WTC11 (cell line): ENCODE measurements at regions not wholly inside any gene's neighbourhood (a gene's known extent, or its start where the extent isn't known, plus 50 kb on each side); places are given as distances from the start of the nearest gene placed in this dataset.

Experiments
- ATAC-seq: fragments of 200-7000 bp; cut with Tn5 transposase; 2 replicates; pipeline ENCODE4 v1.10.0; 2021; ENCODE audit warnings: mild to moderate bottlenecking, moderate library complexity
- CTCF ChIA-PET: fragments of 300-600 bp; sonication (Branson Sonifier 250); formaldehyde crosslinking; loops from one replicate; lab custom pipeline; 2021; ENCODE audit warnings: antibody characterized with exemption; lab: Charles Lee
- POLR2A ChIA-PET: fragments of 350-600 bp; sonication (Branson Sonifier 250); formaldehyde crosslinking; loops from one replicate; lab custom pipeline; 2021; ENCODE audit warnings: antibody characterized with exemption; lab: Charles Lee
- DNase-seq: peaks from one replicate; pipeline ENCODE4 v3.0.0; 2021; ENCODE audit warnings: low spot score
- H3K27ac Mint-ChIP-seq: 2 replicates; pipeline ENCODE4 v1.8.0; 2021; ENCODE audit warnings: mixed read lengths
- H3K27me3 Mint-ChIP-seq: 2 replicates; pipeline ENCODE4 v1.8.0; 2021; ENCODE audit warnings: low read depth, mild to moderate bottlenecking, moderate library complexity, mixed read lengths
- H3K36me3 Mint-ChIP-seq: 2 replicates; pipeline ENCODE4 v1.8.0; 2021; ENCODE audit warnings: mixed read lengths
- H3K4me1 Mint-ChIP-seq: 2 replicates; pipeline ENCODE4 v1.8.0; 2022; ENCODE audit warnings: mixed read lengths
- H3K4me3 Mint-ChIP-seq: 2 replicates; pipeline ENCODE4 v1.8.0; 2021; ENCODE audit warnings: mild to moderate bottlenecking, moderate library complexity, mixed read lengths
- H3K9me3 Mint-ChIP-seq: 2 replicates; pipeline ENCODE4 v1.8.0; 2021; ENCODE audit warnings: mixed read lengths
- AFF4 ChIP-seq: sonication (generic); formaldehyde crosslinking; IDR thresholded peaks from 2 replicates; pipeline ENCODE4 v1.8.1; 2023; ENCODE audit warnings: mild to moderate bottlenecking, missing genetic modification reagents, borderline replicate concordance
- CBFB ChIP-seq: sonication (generic); formaldehyde crosslinking; IDR thresholded peaks from 2 replicates; pipeline ENCODE4 v1.8.1; 2022; ENCODE audit warnings: mild to moderate bottlenecking, low read depth, missing genetic modification reagents
- CREB1 ChIP-seq: sonication (generic); formaldehyde crosslinking; IDR thresholded peaks from 2 replicates; pipeline ENCODE4 v1.8.0; 2023; ENCODE audit warnings: mild to moderate bottlenecking, missing genetic modification reagents
- ESRRA ChIP-seq: sonication (generic); formaldehyde crosslinking; IDR thresholded peaks from 2 replicates; pipeline ENCODE4 v1.8.1; 2022; ENCODE audit warnings: mild to moderate bottlenecking, missing genetic modification reagents, borderline replicate concordance
- KAT7 ChIP-seq: sonication (generic); formaldehyde crosslinking; IDR thresholded peaks from 2 replicates; pipeline ENCODE4 v1.8.1; 2023; ENCODE audit warnings: missing genetic modification reagents, mild to moderate bottlenecking, borderline replicate concordance
- NFATC4 ChIP-seq: fragments of 250-450 bp; sonication (Bioruptor Pico); IDR thresholded peaks from 2 replicates; pipeline ENCODE4 v1.9.0; 2021; ENCODE audit warnings: mild to moderate bottlenecking
- NR1H2 ChIP-seq: sonication (generic); formaldehyde crosslinking; IDR thresholded peaks from 2 replicates; pipeline ENCODE4 v1.9.0; 2021; ENCODE audit warnings: mild to moderate bottlenecking, moderate library complexity, missing genetic modification reagents
- NR3C1 ChIP-seq: sonication (generic); formaldehyde crosslinking; conservative IDR thresholded peaks from 2 replicates; pipeline ENCODE4 v1.8.1; 2023; ENCODE audit warnings: low read depth, mild to moderate bottlenecking, missing genetic modification reagents
- PREB ChIP-seq: sonication (generic); formaldehyde crosslinking; IDR thresholded peaks from 2 replicates; pipeline ENCODE4 v1.8.1; 2022; ENCODE audit warnings: mild to moderate bottlenecking, missing genetic modification reagents, moderate library complexity, borderline replicate concordance
- ZNF138 ChIP-seq: sonication (generic); formaldehyde crosslinking; conservative IDR thresholded peaks from 2 replicates; pipeline ENCODE4 v1.8.1; 2022; ENCODE audit warnings: mild to moderate bottlenecking, moderate library complexity, missing genetic modification reagents
- ZNF671 ChIP-seq: fragments of 250-450 bp; sonication (Bioruptor Pico); IDR thresholded peaks from 2 replicates; pipeline ENCODE4 v1.8.0; 2021; ENCODE audit warnings: mild to moderate bottlenecking
- TF ChIP-seq, protein P1 (sequence below): sonication (generic); formaldehyde crosslinking; IDR thresholded peaks from 2 replicates; pipeline ENCODE4 v1.8.0; 2022; ENCODE audit warnings: mild to moderate bottlenecking, missing genetic modification reagents
- TF ChIP-seq, protein P2 (sequence below): sonication (generic); formaldehyde crosslinking; IDR thresholded peaks from 2 replicates; pipeline ENCODE4 v1.8.1; 2023; ENCODE audit warnings: mild to moderate bottlenecking, missing genetic modification reagents

GRCh38 chr11:116364348-116364747, 408.4 kb downstream of the BUD13 start (continued):
- TF ChIP-seq PREB: no peak
- no peak for TF ChIP-seq NR3C1 (CRISPR knock-in tag)
- no peak for TF ChIP-seq ZNF671 (CRISPR knock-in tag)

DNA sequence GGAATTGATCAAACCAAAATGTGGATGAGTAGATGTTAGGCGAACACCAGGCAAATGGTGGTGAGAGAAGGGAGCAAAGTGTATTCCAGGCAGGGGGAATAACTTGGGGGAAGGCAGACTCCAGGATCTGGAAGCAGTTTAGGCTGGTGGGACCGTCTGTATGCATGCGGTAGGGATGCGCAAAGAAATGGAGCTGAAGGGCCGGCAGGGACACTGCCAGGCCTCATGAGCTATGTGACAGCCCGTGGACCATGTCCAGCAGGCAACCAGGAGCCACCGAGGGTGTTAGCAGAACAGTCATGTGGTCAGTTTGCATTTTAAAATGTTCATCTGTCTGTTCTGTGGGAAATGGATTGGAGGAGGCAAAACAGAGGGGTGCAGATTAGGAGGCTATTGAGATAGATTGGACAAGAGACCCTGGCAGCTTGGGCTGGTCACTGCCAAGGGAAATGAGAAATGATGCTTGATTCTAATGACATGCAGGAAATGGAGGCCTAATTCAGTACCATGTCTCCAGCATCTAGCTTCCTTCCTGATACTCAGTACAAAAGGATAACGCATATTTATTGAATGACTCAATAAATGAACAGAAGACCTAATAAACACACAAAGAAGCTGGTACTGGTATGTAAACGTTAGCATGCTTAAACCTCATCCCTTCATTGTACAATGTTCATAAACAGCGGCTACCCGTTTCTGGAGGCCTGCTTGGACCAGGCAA, 412.4 kb downstream of the BUD13 start:
- peaks cover 5% of the 10 kb centered on the region; the same call in 1 of the 2 replicates for H3K27me3 Mint-ChIP-seq
- H3K9me3 Mint-ChIP-seq: peaks cover 9% of the 10 kb centered on the region
- TF ChIP-seq NR1H2 (CRISPR knock-in tag) (no peak), NFATC4 (CRISPR knock-in tag) (no peak), KAT7 (CRISPR knock-in tag) (no peak), CBFB (no peak), AFF4 (CRISPR knock-in tag) (no peak), NR3C1 (CRISPR knock-in tag) (no peak), ZNF138 (no peak), ESRRA (CRISPR knock-in tag) (no peak), CREB1 (CRISPR knock-in tag) (no peak)
- TF ChIP-seq, protein P1, sequence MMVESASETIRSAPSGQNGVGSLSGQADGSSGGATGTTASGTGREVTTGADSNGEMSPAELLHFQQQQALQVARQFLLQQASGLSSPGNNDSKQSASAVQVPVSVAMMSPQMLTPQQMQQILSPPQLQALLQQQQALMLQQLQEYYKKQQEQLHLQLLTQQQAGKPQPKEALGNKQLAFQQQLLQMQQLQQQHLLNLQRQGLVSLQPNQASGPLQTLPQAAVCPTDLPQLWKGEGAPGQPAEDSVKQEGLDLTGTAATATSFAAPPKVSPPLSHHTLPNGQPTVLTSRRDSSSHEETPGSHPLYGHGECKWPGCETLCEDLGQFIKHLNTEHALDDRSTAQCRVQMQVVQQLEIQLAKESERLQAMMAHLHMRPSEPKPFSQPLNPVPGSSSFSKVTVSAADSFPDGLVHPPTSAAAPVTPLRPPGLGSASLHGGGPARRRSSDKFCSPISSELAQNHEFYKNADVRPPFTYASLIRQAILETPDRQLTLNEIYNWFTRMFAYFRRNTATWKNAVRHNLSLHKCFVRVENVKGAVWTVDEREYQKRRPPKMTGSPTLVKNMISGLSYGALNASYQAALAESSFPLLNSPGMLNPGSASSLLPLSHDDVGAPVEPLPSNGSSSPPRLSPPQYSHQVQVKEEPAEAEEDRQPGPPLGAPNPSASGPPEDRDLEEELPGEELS (CRISPR knock-in tag): no peak
- TF ChIP-seq, protein P2, sequence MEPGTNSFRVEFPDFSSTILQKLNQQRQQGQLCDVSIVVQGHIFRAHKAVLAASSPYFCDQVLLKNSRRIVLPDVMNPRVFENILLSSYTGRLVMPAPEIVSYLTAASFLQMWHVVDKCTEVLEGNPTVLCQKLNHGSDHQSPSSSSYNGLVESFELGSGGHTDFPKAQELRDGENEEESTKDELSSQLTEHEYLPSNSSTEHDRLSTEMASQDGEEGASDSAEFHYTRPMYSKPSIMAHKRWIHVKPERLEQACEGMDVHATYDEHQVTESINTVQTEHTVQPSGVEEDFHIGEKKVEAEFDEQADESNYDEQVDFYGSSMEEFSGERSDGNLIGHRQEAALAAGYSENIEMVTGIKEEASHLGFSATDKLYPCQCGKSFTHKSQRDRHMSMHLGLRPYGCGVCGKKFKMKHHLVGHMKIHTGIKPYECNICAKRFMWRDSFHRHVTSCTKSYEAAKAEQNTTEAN (CRISPR knock-in tag): no peak
- TF ChIP-seq, all 79 proteins: peak for 0
- ChIA-PET POLR2A (no interaction called here), CTCF (interaction anchor here (1.3 to 3.0 kb wide), 2 partner anchors 125 to 139 kb away, joined by 3 to 12 read pairs; no protein-coding TSS in a partner anchor)
- Mint-ChIP-seq H3K4me3 (no peak overlapping the region), H3K4me1 (peaks cover 55% of the 10 kb centered on the region), H3K36me3 (peaks cover 10% of the 10 kb centered on the region), H3K27ac (no peak overlapping the region)
- no peak for ATAC-seq
- no peak for DNase-seq
